Brain pericyte (primary cell): ENCODE measurements at regions not wholly inside any gene's neighbourhood (a gene's known extent, or its start where the extent isn't known, plus 50 kb on each side); places are given as distances from the start of the nearest gene placed in this dataset.
"Not testable (repeated sequence)": the region's sequence is repeated elsewhere in the genome, so short reads cannot be mapped to it uniquely, and the experiment has no call there.

Experiments
- DNase-seq: peaks from one replicate; pipeline ENCODE4 v3.0.0-alpha.2; 2012; ENCODE audit warnings: low read depth, low spot score

GRCh38 chr2:239804161-239805042 is 220.7 kb downstream of the NDUFA10 start:
- DNase-seq: no peak

DNA sequence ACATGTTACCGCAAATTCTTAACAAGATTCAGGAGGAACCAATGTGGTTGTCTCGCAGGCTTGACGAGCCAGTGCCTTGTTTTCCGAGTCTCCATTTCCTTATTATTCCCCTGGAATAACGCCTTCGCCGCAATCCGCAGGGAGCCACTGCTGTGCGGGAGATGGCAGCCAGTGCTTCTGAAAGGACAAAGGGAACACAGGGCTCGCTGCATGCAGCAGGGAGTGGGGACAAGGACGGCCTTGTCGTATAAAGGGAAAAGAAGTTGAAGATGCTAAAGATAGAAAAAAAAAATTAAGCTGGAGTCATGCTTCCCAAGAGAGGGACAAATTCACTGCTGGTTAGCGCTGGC is 221.4 kb downstream of the NDUFA10 start:
- DNase-seq: no peak

DNA sequence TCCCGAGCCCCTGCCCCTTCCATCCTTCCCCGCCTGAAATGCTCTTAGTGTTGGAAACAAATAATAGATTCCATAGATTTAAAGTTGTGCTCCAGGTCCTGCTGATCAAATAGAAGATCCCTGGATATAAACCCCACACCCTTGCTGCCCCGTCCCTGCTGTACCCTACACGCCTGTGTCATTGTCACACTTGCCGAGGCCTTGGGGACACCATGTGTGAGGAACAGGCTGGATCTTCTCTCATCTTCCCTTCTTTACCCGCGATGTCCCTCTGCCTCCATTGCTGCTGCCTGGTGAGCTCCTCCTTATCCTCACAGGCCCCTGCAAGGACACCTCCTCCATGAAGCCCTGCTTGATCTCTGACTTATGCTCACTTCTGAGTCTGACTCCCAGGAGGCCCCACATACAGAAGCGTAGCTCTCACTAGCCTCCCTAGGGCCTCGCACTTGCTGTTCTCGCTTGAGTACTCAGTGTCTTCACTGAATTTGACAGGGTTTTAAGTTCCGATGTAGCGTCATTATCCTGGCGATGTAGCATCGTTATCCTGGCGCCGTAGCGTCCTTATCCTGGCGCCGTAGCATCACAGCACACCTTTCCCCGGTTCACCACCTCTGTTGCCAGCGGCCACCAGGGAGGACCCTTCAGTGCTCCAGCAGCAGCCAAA is 221.9 kb downstream of the NDUFA10 start:
- no peak for DNase-seq

DNA sequence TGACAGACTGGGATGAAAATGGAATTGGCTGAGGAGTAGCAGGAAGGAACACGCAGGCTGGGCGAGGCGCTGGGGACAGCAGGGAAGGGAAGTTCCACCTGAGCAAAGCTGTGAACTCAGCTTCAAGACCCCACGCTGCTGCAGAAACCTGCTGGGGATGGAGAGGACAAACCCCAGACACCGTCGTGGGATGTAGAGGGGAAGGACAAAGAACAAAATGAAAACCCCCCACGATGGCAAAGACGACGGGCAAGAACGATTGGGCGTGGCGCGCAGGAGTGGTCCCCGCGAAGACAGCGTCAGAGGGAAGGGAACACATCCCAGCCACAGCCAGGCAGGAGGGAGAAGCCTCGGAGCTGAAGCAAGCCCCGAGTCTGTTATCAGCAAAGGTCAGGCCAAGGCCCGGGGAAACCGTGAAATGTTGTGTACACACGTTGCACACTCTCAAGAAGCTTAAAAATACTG is 222.9 kb downstream of the NDUFA10 start:
- DNase-seq: no peak

DNA sequence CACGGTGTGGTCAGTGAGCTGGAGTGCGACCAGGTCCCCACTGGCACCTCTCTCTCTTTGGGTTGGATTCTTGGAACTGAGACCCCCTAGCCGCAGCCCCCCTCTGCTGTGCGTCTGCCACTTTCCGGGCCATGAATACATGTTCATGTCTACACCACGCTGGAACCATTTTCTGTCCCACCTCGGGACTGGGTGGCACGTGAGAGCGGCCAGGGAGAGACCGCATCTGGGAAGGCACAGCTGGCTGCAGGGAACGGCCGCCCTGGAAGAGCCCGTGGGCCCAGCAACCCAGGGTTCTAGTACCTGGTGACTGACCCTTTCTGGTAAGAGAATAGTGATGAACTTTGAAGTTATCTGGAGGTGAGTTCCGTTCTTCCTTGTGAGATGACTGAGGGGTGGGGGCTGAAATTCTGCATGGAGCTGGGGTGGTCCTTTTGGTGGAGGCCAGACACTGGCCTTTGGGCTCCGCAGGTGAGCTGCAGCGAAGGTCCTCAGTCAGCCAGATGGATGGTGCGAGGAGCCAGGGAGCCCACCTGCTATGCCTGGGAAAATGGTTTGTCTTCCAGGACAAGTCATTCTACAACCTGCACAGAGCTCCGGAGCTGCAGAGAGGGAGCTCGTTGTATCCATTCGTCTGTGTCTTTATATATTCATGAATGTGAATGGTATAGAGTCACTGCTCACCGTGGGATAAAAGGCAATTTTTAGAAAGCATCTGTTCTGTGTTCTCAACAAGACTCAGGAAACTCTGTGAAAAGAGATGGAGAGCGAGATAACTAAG is 223.5 kb downstream of the NDUFA10 start:
- no peak for DNase-seq

DNA sequence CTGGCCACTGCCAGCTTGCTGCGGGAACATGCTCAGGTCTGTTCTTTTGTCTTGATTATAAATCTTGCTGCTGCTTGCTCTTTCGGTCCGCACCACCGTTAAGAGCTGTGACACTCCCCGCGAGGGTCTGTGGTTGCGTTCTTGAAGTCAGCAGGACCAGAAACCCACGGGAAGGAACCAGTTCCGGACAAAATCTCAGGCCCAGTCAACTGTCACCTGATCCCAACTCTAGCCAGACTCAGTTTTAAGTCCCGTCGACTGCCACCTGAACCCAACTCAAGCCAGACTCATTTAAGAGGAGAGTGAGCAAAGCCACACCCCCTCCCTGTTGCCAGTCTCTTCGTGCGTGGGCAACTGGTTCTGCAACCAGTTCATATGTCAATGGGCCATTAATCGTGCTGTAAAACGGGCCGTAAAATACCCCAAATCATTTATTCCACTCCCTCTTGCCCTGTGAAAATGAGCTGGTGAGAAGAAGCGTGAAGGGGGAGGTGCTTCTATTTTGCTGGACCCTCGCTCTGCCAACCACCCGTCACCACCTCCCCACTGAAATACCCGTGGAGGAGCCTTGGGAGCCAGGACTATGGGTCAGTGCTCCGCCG is 224.3 kb downstream of the NDUFA10 start:
- no peak for DNase-seq

DNA sequence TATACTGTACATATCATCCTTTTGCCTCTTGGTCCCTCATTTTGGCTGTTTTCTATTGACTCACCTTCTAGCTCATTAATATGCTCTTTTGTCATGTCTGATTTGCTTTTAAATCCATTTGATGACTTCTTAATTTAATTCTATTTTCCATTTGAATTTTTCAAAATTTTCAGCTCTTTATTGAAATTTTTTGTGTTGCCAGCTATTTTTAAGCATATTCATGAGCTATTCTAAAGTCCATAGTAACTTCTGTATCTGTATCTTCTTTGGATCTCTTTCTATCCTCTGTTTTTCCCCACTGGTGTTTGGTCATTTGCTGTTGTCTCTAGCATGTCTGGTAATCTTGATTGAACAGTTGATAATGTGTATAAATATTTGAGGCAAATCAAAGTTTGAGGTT is 227.8 kb downstream of the NDUFA10 start:
- DNase-seq: no peak

GRCh38 chr2:239795761-239796160 is 229.4 kb downstream of the NDUFA10 start:
- not testable (repeated sequence) for DNase-seq

DNA sequence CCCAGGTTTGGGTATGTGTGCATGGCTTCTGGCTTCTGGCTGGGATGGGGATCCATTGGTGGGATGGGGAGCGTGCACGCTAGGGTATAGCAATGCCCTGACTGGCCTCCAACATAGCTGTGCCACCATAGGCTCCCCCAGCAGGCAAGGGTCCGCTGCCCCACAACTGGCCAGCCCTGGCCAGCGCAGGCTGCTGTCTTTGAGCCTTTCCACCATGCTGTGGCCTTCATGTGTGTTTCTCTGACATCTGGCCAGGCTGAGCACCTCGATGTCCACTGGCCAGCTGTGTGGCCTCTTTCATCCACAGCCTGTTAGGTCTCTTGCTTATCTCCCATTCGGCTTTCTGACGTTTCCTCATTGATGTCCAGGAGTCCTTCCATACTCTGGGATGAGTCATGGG is 231.3 kb downstream of the NDUFA10 start:
- DNase-seq: no peak

DNA sequence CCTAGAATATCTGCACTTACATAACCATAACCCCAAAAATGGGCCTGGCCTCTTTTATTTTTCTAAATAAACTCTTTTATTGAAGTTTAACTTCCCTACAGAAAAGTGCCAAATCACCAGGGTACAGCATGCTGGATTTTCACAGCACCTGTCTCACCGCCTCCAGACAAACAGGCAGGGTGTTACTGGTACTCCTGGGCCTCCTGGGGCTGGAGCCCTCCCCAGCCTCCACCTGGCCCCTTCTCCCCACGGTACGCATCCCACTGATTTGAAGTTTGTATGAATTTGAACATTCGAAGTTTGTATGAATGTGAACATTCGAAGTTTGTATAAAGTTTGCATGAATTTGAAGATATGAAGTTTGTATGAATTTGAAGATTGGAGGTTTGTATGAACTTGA is 232.1 kb downstream of the NDUFA10 start:
- DNase-seq: no peak

DNA sequence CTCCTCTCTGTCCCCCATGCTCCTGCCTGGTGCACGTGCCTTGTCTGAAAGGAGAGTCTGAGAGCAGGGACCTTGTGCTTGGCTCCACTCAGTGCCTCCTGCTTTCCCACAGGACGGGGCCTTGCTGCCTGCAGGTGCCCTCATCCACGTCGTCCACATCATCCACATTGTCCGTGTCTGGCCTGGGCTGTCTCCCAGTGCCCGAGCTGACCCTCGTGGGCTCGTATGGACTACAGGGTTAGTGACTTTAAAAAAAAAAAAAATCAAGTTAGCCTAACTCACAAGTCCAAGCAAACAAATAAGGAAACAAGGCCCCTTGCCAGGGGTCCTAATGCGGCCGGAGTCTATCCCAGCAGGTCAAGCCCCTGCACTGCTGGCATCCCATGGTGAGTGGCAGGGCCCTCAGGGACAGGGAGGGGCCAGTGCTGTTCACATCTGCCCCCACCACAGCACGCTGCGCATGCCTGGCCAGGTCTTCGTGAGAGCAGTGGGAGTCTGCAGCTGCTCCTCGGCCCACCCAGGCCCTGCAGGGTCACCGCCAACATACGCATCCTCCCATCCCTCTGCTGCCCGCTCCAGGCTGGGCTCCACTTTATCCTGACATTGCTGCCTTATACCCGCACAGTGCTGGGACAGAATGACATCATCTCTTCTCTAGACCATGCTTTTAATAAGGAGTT is 232.6 kb downstream of the NDUFA10 start:
- DNase-seq: no peak

DNA sequence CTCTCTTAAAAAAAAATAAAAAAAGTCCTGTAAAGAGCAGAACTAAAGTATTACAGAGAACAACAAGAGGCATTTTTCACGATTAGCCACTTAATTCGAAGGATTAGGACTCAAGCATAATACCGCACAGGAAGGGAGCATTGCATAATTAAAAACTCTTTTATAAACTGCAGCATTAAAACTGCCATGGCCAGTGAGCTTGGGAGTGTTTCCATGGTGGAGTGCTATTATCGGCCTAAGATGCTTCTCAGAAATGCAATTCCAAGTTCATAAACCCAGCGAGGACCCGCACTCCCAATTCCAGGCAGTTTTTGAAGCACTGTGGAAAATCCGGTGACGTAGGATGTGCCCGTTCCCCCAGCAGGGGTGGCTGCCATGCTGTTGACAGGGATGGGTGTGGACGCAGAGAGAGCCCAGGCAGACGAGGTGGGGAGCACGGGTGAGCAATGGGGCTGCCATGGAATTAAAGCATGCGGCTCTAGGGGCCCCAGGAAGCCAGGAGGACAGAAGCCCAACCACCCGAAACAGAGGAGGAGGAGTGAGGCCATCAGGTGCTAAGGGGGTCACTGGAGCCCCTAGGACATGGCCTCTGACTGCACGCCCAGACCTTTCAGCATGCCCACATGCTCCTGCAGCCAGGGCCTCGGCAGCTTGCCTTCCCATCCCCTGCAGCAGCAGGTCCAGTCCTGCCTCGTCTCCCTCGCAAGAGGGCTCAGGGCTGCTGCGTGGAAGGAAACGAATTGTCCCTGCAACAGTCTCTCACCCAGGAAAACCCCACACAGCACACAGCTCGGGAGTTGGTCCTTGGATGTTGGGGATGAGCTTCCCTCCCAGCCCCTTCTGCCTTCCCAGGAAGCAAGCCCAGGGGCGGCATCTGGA is 233.4 kb downstream of the NDUFA10 start:
- DNase-seq: no peak

- DNase-seq: no peak
Measured at GRCh38 chr2:239790721-239791120, 234.4 kb downstream of the NDUFA10 start.

DNA sequence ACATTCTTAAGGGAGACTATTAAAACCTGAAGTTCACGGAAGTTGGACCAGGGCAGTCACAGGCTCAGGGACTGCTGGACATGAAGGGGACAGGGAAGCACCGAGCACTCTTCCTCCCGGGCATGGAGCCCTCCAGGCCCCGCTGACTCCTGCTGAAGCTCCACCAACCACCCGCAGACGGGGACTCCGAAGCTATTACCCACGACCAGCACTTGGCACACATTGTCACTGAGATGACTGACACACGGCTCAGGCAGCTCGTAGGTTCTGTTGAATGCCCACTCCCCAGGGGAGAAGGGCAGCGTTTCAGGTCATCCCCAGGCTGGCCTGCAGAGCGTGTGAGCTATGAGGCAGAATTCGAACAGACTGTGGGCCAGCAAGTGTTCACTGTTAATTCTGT is 234.8 kb downstream of the NDUFA10 start:
- DNase-seq: no peak

- no peak for DNase-seq
Measured at GRCh38 chr2:239789711-239790110, 235.4 kb downstream of the NDUFA10 start.

DNA sequence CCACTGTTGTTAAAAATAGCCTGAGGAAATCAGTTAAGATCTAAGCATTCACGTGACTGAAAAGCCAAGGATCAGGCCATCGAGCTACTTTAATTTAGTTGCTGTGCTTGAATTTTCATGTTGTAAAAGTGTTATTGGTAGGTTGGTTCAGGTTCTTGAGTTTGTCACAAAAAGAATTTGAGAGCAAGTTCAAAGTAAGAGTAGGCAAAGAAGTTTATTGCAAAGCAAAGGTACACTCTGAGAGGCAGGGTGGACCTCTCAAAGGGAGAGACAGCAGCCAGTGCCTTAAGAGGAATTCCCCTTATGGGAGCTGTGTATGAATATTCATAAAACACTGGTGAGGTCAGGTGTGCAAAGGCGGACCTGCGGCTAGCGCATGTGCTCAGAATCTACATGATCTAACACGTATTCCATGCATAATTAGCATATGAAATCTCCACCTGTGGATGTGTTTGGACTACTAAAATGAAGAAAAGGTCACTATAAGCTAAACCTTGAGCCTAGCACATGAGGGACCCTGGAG is 236.5 kb downstream of the NDUFA10 start:
- DNase-seq: no peak

DNA sequence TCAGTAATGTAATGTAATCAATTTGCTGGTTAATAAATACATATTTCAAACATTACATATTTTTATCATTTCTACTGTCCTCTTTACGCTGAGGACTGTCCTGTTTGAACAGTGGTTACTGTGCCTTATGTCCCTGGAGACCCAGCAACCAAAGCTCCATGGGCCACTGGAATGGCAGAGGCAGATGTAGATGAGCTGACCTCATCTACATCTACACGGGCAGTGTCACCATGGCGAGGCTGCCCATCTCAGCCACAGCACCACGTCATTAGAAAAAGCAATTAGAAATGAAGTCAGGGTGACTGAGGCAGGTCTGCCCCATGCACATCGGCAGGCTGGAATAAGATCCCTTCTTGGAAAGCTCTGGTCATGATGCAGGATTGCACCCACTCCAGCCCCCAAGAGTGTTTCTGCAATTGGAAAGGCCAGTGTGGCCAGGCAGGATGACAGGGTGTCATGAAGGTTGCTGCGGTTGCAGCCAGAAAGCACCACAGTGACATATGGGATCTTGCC is 237.5 kb downstream of the NDUFA10 start:
- no peak for DNase-seq

DNA sequence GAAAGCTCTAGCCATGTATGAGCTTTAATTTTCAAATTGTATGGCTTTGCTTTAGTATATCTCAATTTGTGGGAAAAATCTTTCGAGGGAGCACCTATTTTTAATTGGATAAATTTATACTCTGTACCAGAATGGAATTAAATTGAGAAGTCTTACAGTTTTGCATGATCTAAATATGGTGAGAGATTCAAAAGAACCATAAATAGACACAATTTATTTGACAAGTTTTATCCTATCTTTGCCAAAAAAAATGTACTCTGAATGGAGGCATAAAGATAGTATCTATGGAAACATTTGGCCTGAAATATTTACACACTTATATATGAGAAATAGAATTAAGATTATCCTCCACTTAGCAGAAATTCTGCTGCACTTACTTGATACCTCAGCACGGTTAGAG is 238.4 kb downstream of the NDUFA10 start:
- DNase-seq: no peak

DNA sequence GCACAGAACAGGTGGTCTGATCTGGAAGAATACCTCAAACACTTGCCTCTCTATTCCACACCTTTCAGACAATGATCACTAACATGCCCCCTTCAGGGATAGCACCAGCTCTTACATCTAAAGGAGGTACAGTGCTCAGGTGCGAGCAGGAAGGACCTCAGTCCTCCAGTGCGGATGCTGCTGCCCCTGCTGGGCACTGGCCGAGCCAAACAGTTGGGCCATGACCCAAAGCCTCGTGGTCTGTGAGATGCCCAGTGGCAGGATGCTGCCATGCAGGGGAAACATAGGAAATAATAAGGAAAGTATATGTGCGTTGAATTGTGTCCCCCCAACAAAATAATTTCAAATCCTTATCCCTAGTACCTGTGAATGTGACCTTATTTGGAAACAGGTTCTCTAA is 243.7 kb downstream of the NDUFA10 start:
- DNase-seq: no peak
